ENCODE measurements at regions not wholly inside any gene's neighbourhood (a gene's known extent, or its start where the extent isn't known, plus 50 kb on each side); places are given as distances from the start of the nearest gene placed in this dataset.
A peak's percentile ranks its signal among the peaks of the same experiment; 100 is the strongest.
"Not testable (repeated sequence)": the region's sequence is repeated elsewhere in the genome, so short reads cannot be mapped to it uniquely, and the experiment has no call there.

- no peak for ATAC-seq (replicated peaks)
- H3K27me3 Mint-ChIP-seq, result no peaks in the 10 kb centered on the region
- no peak overlapping the region for H3K27ac Mint-ChIP-seq
- H3K36me3 Mint-ChIP-seq (ENCODE audit: low read depth), result no peaks in the 10 kb centered on the region
- H3K9me3 Mint-ChIP-seq, result no peaks in the 10 kb centered on the region
- H3K4me3 Mint-ChIP-seq, result peak overlapping the region; percentile 20
- H3K4me1 Mint-ChIP-seq, result no peaks in the 10 kb centered on the region
Observed at GRCh38 chr7:142647749-142648148, 101.5 kb upstream of the PRSS1 start.

- ATAC-seq (replicated peaks), result no peak
Observed at GRCh38 chr7:142646386-142647140, 102.7 kb upstream of the PRSS1 start.

GRCh38 chr7:142645777-142646176 lies 103.5 kb upstream of the PRSS1 start:
- Mint-ChIP-seq H3K27me3 (no peaks in the 10 kb centered on the region), H3K27ac (no peak overlapping the region), H3K36me3 (ENCODE audit: low read depth) (no peaks in the 10 kb centered on the region), H3K4me3 (peak overlapping the region; percentile 47), H3K9me3 (no peaks in the 10 kb centered on the region), H3K4me1 (no peaks in the 10 kb centered on the region)
- no peak for ATAC-seq (replicated peaks)

More at GRCh38 chr7:142646386-142647140, 102.7 kb upstream of the PRSS1 start:
- Mint-ChIP-seq H3K27ac (no peak overlapping the region), H3K27me3 (no peaks in the 10 kb centered on the region), H3K36me3 (ENCODE audit: low read depth) (no peaks in the 10 kb centered on the region), H3K4me1 (no peaks in the 10 kb centered on the region), H3K9me3 (no peaks in the 10 kb centered on the region), H3K4me3 (peak overlapping the region; percentile 47)

GRCh38 chr7:142642316-142642715 lies 107.0 kb upstream of the PRSS1 start:
- Mint-ChIP-seq H3K9me3 (no peaks in the 10 kb centered on the region), H3K4me3 (peak overlapping the region; percentile 16), H3K4me1 (no peaks in the 10 kb centered on the region), H3K36me3 (ENCODE audit: low read depth) (no peaks in the 10 kb centered on the region), H3K27ac (no peak overlapping the region), H3K27me3 (no peaks in the 10 kb centered on the region)
- no peak for ATAC-seq (replicated peaks)

- H3K27ac Mint-ChIP-seq; H3K27me3 Mint-ChIP-seq; H3K36me3 Mint-ChIP-seq (ENCODE audit: low read depth); ATAC-seq (replicated peaks); H3K9me3 Mint-ChIP-seq; H3K4me1 Mint-ChIP-seq: not testable (repeated sequence)
- peak overlapping the region; percentile 30 for H3K4me3 Mint-ChIP-seq
Observed at GRCh38 chr7:142641252-142641651, 108.0 kb upstream of the PRSS1 start.

GRCh38 chr7:142638581-142638980 lies 110.7 kb upstream of the PRSS1 start:
- Mint-ChIP-seq H3K9me3 (no peaks in the 10 kb centered on the region), H3K4me1 (no peaks in the 10 kb centered on the region), H3K27ac (no peak overlapping the region), H3K4me3 (peak overlapping the region; percentile 19), H3K36me3 (ENCODE audit: low read depth) (no peaks in the 10 kb centered on the region), H3K27me3 (no peaks in the 10 kb centered on the region)
- no peak for ATAC-seq (replicated peaks)

GRCh38 chr7:142637240-142637639 lies 112.0 kb upstream of the PRSS1 start:
- H3K27ac Mint-ChIP-seq, result peak overlapping the region; percentile 95
- ATAC-seq (replicated peaks), result peak; percentile 57
- no peaks in the 10 kb centered on the region for H3K36me3 Mint-ChIP-seq (ENCODE audit: low read depth)
- no peaks in the 10 kb centered on the region for H3K9me3 Mint-ChIP-seq
- H3K4me1 Mint-ChIP-seq, result no peaks in the 10 kb centered on the region
- H3K27me3 Mint-ChIP-seq, result no peaks in the 10 kb centered on the region
- peak overlapping the region; percentile 85 for H3K4me3 Mint-ChIP-seq

- Mint-ChIP-seq H3K36me3 (ENCODE audit: low read depth) (no peaks in the 10 kb centered on the region), H3K27me3 (no peaks in the 10 kb centered on the region), H3K4me1 (no peaks in the 10 kb centered on the region), H3K9me3 (no peaks in the 10 kb centered on the region), H3K27ac (peak overlapping the region; percentile 95), H3K4me3 (peak overlapping the region; percentile 85)
- ATAC-seq (replicated peaks), result peak; percentile 85
Observed at GRCh38 chr7:142636751-142637150, 112.5 kb upstream of the PRSS1 start.

GRCh38 chr7:142636107-142636506 lies 113.2 kb upstream of the PRSS1 start:
- peak overlapping the region; percentile 85 for H3K4me3 Mint-ChIP-seq
- H3K27me3 Mint-ChIP-seq; H3K36me3 Mint-ChIP-seq (ENCODE audit: low read depth); ATAC-seq (replicated peaks); H3K9me3 Mint-ChIP-seq; H3K4me1 Mint-ChIP-seq; H3K27ac Mint-ChIP-seq: not testable (repeated sequence)

GRCh38 chr7:142632271-142633134 lies 116.8 kb upstream of the PRSS1 start:
- Mint-ChIP-seq H3K27me3 (no peaks in the 10 kb centered on the region), H3K4me1 (no peaks in the 10 kb centered on the region), H3K36me3 (ENCODE audit: low read depth) (no peaks in the 10 kb centered on the region), H3K27ac (peak overlapping the region; percentile 20), H3K9me3 (no peaks in the 10 kb centered on the region), H3K4me3 (peak overlapping the region; percentile 35)
- ATAC-seq (replicated peaks), result peak; percentile 80

GRCh38 chr7:142629588-142630260 lies 119.5 kb upstream of the PRSS1 start:
- no peak overlapping the region for H3K27ac Mint-ChIP-seq
- no peaks in the 10 kb centered on the region for H3K9me3 Mint-ChIP-seq
- ATAC-seq (replicated peaks), result no peak
- H3K27me3 Mint-ChIP-seq, result no peaks in the 10 kb centered on the region
- H3K4me1 Mint-ChIP-seq, result peaks cover 4% of the 10 kb centered on the region
- H3K4me3 Mint-ChIP-seq, result no peak overlapping the region
- peaks cover 8% of the 10 kb centered on the region for H3K36me3 Mint-ChIP-seq (ENCODE audit: low read depth)

GRCh38 chr7:142628945-142629344 lies 120.3 kb upstream of the PRSS1 start:
- Mint-ChIP-seq H3K36me3 (ENCODE audit: low read depth) (peaks cover 8% of the 10 kb centered on the region), H3K4me1 (peaks cover 4% of the 10 kb centered on the region), H3K27me3 (no peaks in the 10 kb centered on the region), H3K4me3 (no peak overlapping the region), H3K9me3 (no peaks in the 10 kb centered on the region), H3K27ac (no peak overlapping the region)
- no peak for ATAC-seq (replicated peaks)

GRCh38 chr7:142627223-142627622 lies 122.0 kb upstream of the PRSS1 start:
- H3K4me1 Mint-ChIP-seq; H3K27me3 Mint-ChIP-seq; H3K36me3 Mint-ChIP-seq (ENCODE audit: low read depth); ATAC-seq (replicated peaks); H3K9me3 Mint-ChIP-seq: not testable (repeated sequence)
- Mint-ChIP-seq H3K27ac (peak overlapping the region; percentile 81), H3K4me3 (peak overlapping the region; percentile 74)

GRCh38 chr7:142626420-142627035 lies 122.7 kb upstream of the PRSS1 start:
- peak overlapping the region; percentile 74 for H3K4me3 Mint-ChIP-seq
- peaks cover 8% of the 10 kb centered on the region for H3K36me3 Mint-ChIP-seq (ENCODE audit: low read depth)
- peak overlapping the region; percentile 81 for H3K27ac Mint-ChIP-seq
- H3K27me3 Mint-ChIP-seq, result no peaks in the 10 kb centered on the region
- H3K9me3 Mint-ChIP-seq, result no peaks in the 10 kb centered on the region
- peak; percentile 88 for ATAC-seq (replicated peaks)
- peaks cover 4% of the 10 kb centered on the region for H3K4me1 Mint-ChIP-seq
